ENCODE measurements at regions not wholly inside any gene's neighbourhood (a gene's known extent, or its start where the extent isn't known, plus 50 kb on each side); places are given as distances from the start of the nearest gene placed in this dataset.
A peak's percentile ranks its signal among the peaks of the same experiment; 100 is the strongest.

GRCh38 chr6:155706806-155707205, 251.2 kb upstream of the NOX3 start:
- no peak for DNase-seq

- no peak for DNase-seq
These were observed 250.7 kb upstream of the NOX3 start for GRCh38 chr6:155706341-155706740.

- DNase-seq: no peak
These were observed 245.7 kb upstream of the NOX3 start for GRCh38 chr6:155701342-155701741.

- no peak for DNase-seq
These were observed 239.9 kb upstream of the NOX3 start for GRCh38 chr6:155695495-155695894.

- DNase-seq: no peak
These were observed 238.8 kb upstream of the NOX3 start for GRCh38 chr6:155694419-155694790.

- peak; percentile 9 for DNase-seq
These were observed 238.2 kb upstream of the NOX3 start for GRCh38 chr6:155693573-155694418.

GRCh38 chr6:155690820-155691219, 235.2 kb upstream of the NOX3 start:
- no peak for DNase-seq

- DNase-seq: no peak
These were observed 232.0 kb upstream of the NOX3 start for GRCh38 chr6:155687645-155688044.

GRCh38 chr6:155684416-155685196, 229.0 kb upstream of the NOX3 start:
- no peak for DNase-seq

- DNase-seq: no peak
These were observed 222.7 kb upstream of the NOX3 start for GRCh38 chr6:155678361-155678760.

- DNase-seq: no peak
These were observed 220.7 kb upstream of the NOX3 start for GRCh38 chr6:155676346-155676745.

GRCh38 chr6:155670655-155671054, 215.0 kb upstream of the NOX3 start:
- no peak for DNase-seq

- DNase-seq: peak; percentile 88
These were observed 204.8 kb upstream of the NOX3 start for GRCh38 chr6:155660251-155660977.

GRCh38 chr6:155656024-155656423, 200.4 kb upstream of the NOX3 start:
- no peak for DNase-seq

- DNase-seq: no peak
These were observed 198.8 kb upstream of the NOX3 start for GRCh38 chr6:155654474-155654873.

GRCh38 chr6:155648301-155648700, 192.7 kb upstream of the NOX3 start:
- DNase-seq: no peak

GRCh38 chr6:155647354-155647753, 191.7 kb upstream of the NOX3 start:
- no peak for DNase-seq

- DNase-seq: no peak
These were observed 190.8 kb upstream of the NOX3 start for GRCh38 chr6:155646443-155646842.

- DNase-seq: no peak
These were observed 189.7 kb upstream of the NOX3 start for GRCh38 chr6:155645325-155645724.

- no peak for DNase-seq
These were observed 186.0 kb upstream of the NOX3 start for GRCh38 chr6:155641603-155642002.

GRCh38 chr6:155638200-155638599, 182.6 kb upstream of the NOX3 start:
- DNase-seq: no peak

- DNase-seq: no peak
These were observed 179.8 kb upstream of the NOX3 start for GRCh38 chr6:155635416-155635815.

GRCh38 chr6:155630085-155630484, 174.4 kb upstream of the NOX3 start:
- DNase-seq: no peak

- DNase-seq: no peak
These were observed 174.0 kb upstream of the NOX3 start for GRCh38 chr6:155629652-155630051.

Measured in hematopoietic multipotent progenitor cell treated with erythropoietin and hydrocortisone succinate and interleukin-3 and kit ligand, for 8 days (in vitro differentiated cells).